Mesothelial cell of epicardium (in vitro differentiated cells): ENCODE measurements at regions not wholly inside any gene's neighbourhood (a gene's known extent, or its start where the extent isn't known, plus 50 kb on each side); places are given as distances from the start of the nearest gene placed in this dataset.

ENCODE experiments used
- DNase-seq, 2 experiments: peaks; one replicate each; pipeline ENCODE4 v3.0.0; 2021; ENCODE audit warnings: low spot score in 2 of 2; ENCODE audit not compliant: unreplicated experiment in 2 of 2
- H3K27ac Mint-ChIP-seq: 2 replicates; pipeline ENCODE4 v1.8.0; 2021; ENCODE audit warnings: mixed read lengths
- H3K27me3 Mint-ChIP-seq: 2 replicates; pipeline ENCODE4 v1.8.0; 2021; ENCODE audit warnings: low read depth, mixed read lengths
- H3K36me3 Mint-ChIP-seq: 2 replicates; pipeline ENCODE4 v1.8.0; 2021; ENCODE audit warnings: mixed read lengths
- H3K4me1 Mint-ChIP-seq: 2 replicates; pipeline ENCODE4 v1.8.0; 2021; ENCODE audit warnings: mixed read lengths
- H3K4me3 Mint-ChIP-seq: 2 replicates; pipeline ENCODE4 v1.8.0; 2021; ENCODE audit warnings: mild to moderate bottlenecking, moderate library complexity, mixed read lengths
- H3K9me3 Mint-ChIP-seq: 2 replicates; pipeline ENCODE4 v1.8.0; 2021; ENCODE audit warnings: mixed read lengths
- TF ChIP-seq, protein P1 (sequence below): fragments of 200-600 bp; sonication (generic); IDR thresholded peaks from one replicate; pipeline ENCODE4 v1.5.0; 2021; ENCODE audit warnings: antibody characterized with exemption; ENCODE audit not compliant: unreplicated experiment

DNA sequence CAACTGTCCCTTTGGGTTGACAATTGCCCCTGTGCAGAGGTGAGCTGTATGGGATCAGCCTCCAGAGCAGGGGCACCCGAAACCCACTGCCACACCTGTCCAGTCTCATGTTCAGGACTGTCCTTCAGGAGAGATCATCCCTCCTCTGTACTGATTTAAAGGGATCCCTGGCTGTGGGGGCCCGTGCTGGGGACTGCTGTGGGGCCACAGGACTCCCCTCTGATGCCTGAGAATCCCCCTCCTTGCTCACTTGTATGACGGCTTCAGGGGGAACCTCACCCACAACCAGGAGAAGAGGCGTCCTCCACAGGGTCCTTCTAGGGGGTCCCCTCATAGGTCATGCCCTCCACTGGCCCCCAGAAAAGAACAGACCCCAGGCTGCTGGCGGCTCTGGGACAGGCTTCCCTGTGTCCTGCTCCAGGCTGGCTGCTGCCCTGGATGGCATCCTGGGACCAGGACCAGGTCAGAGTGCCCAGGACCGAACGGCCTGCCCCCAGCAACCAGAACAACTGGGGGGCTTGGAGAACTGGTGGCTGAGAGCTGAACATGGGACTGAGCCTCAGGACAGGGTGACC lies 77.5 kb upstream of the ACTRT2 start:
- DNase-seq, result no peak
- TF ChIP-seq, protein P1, sequence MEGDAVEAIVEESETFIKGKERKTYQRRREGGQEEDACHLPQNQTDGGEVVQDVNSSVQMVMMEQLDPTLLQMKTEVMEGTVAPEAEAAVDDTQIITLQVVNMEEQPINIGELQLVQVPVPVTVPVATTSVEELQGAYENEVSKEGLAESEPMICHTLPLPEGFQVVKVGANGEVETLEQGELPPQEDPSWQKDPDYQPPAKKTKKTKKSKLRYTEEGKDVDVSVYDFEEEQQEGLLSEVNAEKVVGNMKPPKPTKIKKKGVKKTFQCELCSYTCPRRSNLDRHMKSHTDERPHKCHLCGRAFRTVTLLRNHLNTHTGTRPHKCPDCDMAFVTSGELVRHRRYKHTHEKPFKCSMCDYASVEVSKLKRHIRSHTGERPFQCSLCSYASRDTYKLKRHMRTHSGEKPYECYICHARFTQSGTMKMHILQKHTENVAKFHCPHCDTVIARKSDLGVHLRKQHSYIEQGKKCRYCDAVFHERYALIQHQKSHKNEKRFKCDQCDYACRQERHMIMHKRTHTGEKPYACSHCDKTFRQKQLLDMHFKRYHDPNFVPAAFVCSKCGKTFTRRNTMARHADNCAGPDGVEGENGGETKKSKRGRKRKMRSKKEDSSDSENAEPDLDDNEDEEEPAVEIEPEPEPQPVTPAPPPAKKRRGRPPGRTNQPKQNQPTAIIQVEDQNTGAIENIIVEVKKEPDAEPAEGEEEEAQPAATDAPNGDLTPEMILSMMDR, result no peak
- H3K4me3 Mint-ChIP-seq, result no peak overlapping the region
- H3K9me3 Mint-ChIP-seq, result peaks cover 18% of the 10 kb centered on the region
- no peaks in the 10 kb centered on the region for H3K36me3 Mint-ChIP-seq
- H3K27me3 Mint-ChIP-seq, result no peaks in the 10 kb centered on the region
- H3K4me1 Mint-ChIP-seq, result no peaks in the 10 kb centered on the region
- H3K27ac Mint-ChIP-seq, result no peak overlapping the region

DNA sequence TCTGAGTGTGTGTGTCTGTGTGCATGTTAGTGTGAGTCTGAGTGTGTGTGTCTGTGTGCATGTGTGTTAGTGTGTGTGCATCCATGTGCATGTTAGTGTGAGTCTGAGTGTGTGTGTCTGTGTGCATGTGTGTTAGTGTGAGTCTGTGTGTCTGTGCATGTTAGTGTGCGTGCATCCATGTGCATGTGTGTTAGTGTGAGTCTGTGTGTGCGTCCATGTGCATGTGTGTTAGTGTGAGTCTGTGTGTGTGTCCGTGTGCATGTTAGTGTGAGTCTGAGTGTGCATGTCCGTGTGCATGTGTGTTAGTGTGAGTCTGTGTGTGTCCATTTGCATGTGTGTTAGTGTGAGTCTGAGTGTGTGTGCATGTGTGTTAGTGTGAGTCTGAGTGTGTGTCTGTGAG lies 76.6 kb upstream of the ACTRT2 start:
- TF ChIP-seq, protein P1, result no peak
- DNase-seq, result no peak
- Mint-ChIP-seq H3K36me3 (no peaks in the 10 kb centered on the region), H3K4me3 (no peak overlapping the region), H3K4me1 (no peaks in the 10 kb centered on the region), H3K27ac (no peak overlapping the region), H3K27me3 (no peaks in the 10 kb centered on the region), H3K9me3 (peaks cover 18% of the 10 kb centered on the region)

DNA sequence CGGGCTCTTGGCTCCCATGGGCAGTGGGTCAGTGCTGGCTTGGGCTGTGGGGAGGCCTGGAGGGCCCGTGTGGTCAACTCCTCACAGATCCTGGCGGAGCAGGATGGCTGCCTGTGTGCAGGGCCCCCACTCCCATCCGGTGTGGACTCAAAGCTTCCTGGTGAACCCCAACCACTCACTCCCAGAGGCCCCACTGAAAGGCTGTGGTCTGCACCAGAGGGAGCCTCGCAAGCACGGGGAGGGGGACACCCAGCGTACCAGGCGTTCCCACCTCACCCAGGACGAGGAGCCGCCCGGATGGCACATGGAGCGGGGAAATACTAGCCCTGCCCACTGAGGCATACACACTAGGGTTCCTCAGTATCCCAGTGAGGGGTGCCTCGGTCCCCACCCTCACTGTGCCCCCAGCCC lies 75.4 kb upstream of the ACTRT2 start:
- Mint-ChIP-seq H3K27me3 (no peaks in the 10 kb centered on the region), H3K27ac (no peak overlapping the region), H3K36me3 (no peaks in the 10 kb centered on the region), H3K9me3 (peaks cover 21% of the 10 kb centered on the region), H3K4me1 (no peaks in the 10 kb centered on the region), H3K4me3 (no peak overlapping the region)
- no peak for DNase-seq
- TF ChIP-seq, protein P1, result no peak

DNA sequence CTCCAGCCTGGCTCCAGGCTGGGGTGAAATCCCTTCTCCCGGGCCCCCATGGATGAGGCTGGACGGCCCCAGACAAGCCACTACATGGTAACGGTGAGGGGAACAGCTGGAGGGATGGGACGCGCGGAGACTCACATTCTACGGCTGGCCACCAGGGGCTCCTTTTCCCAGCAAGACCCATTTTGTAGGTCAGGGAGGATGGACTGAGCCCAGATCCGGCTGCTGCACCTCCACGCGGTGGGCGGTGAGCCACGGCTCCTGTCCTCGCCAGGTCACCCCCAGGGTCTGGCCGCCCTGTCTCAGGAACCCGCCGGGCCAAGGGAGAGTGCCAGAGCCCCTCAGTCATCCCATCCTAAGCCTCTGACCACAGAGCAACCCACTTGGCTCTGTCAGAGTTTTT lies 75.0 kb upstream of the ACTRT2 start:
- DNase-seq, result no peak
- Mint-ChIP-seq H3K4me1 (no peaks in the 10 kb centered on the region), H3K27me3 (no peaks in the 10 kb centered on the region), H3K9me3 (peaks cover 17% of the 10 kb centered on the region), H3K36me3 (no peaks in the 10 kb centered on the region), H3K4me3 (no peak overlapping the region), H3K27ac (no peak overlapping the region)
- TF ChIP-seq, protein P1, result no peak

DNA sequence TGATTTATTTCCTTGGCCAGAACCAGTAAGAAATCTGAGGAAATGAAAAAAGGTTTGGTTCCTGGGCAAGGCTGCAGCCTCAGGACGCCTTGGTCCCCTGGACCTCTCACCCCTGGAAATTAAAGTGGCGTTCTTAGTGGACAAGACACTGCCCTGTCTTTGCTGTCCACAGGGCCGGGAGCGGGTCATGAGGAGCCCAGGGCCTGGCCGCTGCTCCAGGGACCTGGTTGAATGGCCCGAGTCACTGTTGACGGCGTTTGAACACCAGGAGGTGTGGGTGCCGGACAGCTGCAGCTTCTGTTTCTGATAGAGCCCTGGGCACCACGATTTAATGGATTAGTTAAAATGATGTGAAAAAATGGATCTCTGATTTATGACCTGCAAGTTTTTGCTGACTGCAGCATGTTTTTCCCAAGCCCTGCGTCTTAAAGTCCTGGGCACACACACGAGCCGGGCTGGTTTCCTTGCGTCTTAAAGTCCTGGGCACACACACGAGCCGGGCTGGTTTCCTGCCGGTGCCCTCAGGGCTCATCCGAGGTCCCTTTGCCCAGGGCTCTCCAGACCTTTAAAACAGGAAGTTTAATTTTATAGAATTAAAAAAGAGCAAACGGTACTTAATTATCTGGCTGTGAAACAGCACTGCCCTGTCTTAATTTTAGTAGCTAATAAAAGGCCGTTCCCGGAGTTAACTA lies 74.1 kb upstream of the ACTRT2 start:
- Mint-ChIP-seq H3K4me3 (no peak overlapping the region), H3K27ac (no peak overlapping the region), H3K27me3 (no peaks in the 10 kb centered on the region), H3K4me1 (no peaks in the 10 kb centered on the region), H3K36me3 (no peaks in the 10 kb centered on the region), H3K9me3 (peaks cover 16% of the 10 kb centered on the region)
- DNase-seq, result no peak
- TF ChIP-seq, protein P1, result no peak
